A549 (cell line): ENCODE measurements at regions not wholly inside any gene's neighbourhood (a gene's known extent, or its start where the extent isn't known, plus 50 kb on each side); places are given as distances from the start of the nearest gene placed in this dataset.

ENCODE experiments used
- ATAC-seq, 2 experiments: fragments of 200-7000 bp in 1 of 2; fragments of >200 bp in 1 of 2; cut with Nextera tagmentation in 1 of 2; cut with Tn5 transposase in 1 of 2; 3 replicates each; pipeline versions ENCODE4 v1.8.0 to v1.9.1; 2018 to 2020; ENCODE audit warnings: mild to moderate bottlenecking in 1 of 2, moderate library complexity in 1 of 2
- CTCF ChIA-PET: fragments of 300-600 bp; sonication (Branson Sonifier 250); formaldehyde crosslinking; extraction: SDS; loops from one replicate; lab custom pipeline; 2021; ENCODE audit warnings: antibody characterized with exemption, inconsistent platforms; lab: Yijun Ruan, JAX
- POLR2A ChIA-PET: fragments of 350-600 bp; formaldehyde crosslinking; extraction: SDS; loops from one replicate; lab custom pipeline; 2021; ENCODE audit warnings: antibody characterized with exemption, inconsistent platforms; lab: Yijun Ruan, JAX
- DNase-seq, 2 experiments: peaks; one replicate each; pipeline versions ENCODE4 v3.0.0 to v3.0.0-alpha.2; 2011 to 2016; ENCODE audit warnings: low read depth in 1 of 2, low spot score in 1 of 2
- FAIRE-seq: peaks from 2 replicates; lab custom pipeline; 2011; peaks lifted over from hg19 to GRCh38; lab: Jason Lieb, UNC
- H3K27ac ChIP-seq, 2 experiments: fragments of >200 bp; sonication (Bioruptor Twin); formaldehyde crosslinking; 3 replicates each; pipeline ENCODE4 v1.5.1; 2016 to 2017
- H3K4me1 ChIP-seq: fragments of >200 bp; sonication (Bioruptor Twin); formaldehyde crosslinking; 3 replicates; pipeline ENCODE4 v1.6.1; 2016
- H3K4me2 ChIP-seq: fragments of >200 bp; sonication (Bioruptor Twin); formaldehyde crosslinking; 3 replicates; pipeline ENCODE4 v1.6.1; 2016
- H3K4me3 ChIP-seq: fragments of >200 bp; sonication (Bioruptor Twin); formaldehyde crosslinking; 3 replicates; pipeline ENCODE4 v1.5.1; 2016
- H3K9me3 ChIP-seq: fragments of >200 bp; sonication (Bioruptor Twin); formaldehyde crosslinking; 3 replicates; pipeline ENCODE4 v1.6.1; 2016
- ATOH8 ChIP-seq: fragments of 250-450 bp; sonication (Bioruptor Pico); IDR thresholded peaks from 2 replicates; pipeline ENCODE4 v1.5.0; 2020; ENCODE audit warnings: low read depth, mild to moderate bottlenecking, moderate library complexity
- BCL3 ChIP-seq: fragments of >200 bp; sonication (Bioruptor Twin); formaldehyde crosslinking; IDR thresholded peaks from 3 replicates; pipeline ENCODE4 v1.6.1; 2016
- CEBPB ChIP-seq, 2 experiments: fragments of >200 bp in 1 of 2; sonication (Bioruptor Twin) in 1 of 2; formaldehyde crosslinking in 1 of 2; IDR thresholded peaks; 2 replicates each; pipeline ENCODE4 v1.6.1; 2012 to 2016
- EHF ChIP-seq: fragments of 250-450 bp; sonication (Bioruptor Pico); IDR thresholded peaks from 2 replicates; pipeline ENCODE4 v1.5.0; 2020; ENCODE audit warnings: mild to moderate bottlenecking
- EHMT2 ChIP-seq: fragments of 200-600 bp; sonication (generic); IDR thresholded peaks from 2 replicates; pipeline ENCODE4 v1.6.1; 2016; ENCODE audit warnings: antibody characterized with exemption, low read depth, mild to moderate bottlenecking, moderate library complexity
- ELK1 ChIP-seq: fragments of 150-350 bp; IDR thresholded peaks from 2 replicates; pipeline ENCODE4 v1.6.1; 2014; ENCODE audit warnings: low read depth, mild to moderate bottlenecking, low read length
- EP300 ChIP-seq, 2 experiments: fragments of >200 bp; sonication (Bioruptor Twin); formaldehyde crosslinking; IDR thresholded peaks; 2 replicates in 1 of 2; 3 replicates in 1 of 2; pipeline ENCODE4 v1.6.1; 2016 to 2017
- ESRRA ChIP-seq: fragments of 150-350 bp; IDR thresholded peaks from 2 replicates; pipeline ENCODE4 v1.6.1; 2014; ENCODE audit warnings: mild to moderate bottlenecking, low read length, borderline replicate concordance
- FOSB ChIP-seq: fragments of 250-450 bp; sonication (Bioruptor Pico); IDR thresholded peaks from 2 replicates; pipeline ENCODE4 v1.5.0; 2020; ENCODE audit warnings: mild to moderate bottlenecking, moderate library complexity
- GATA3 ChIP-seq: IDR thresholded peaks from 2 replicates; pipeline ENCODE4 v1.6.1; 2012; ENCODE audit warnings: borderline replicate concordance
- HOXB5 ChIP-seq: fragments of 250-450 bp; sonication (Bioruptor Pico); IDR thresholded peaks from 2 replicates; pipeline ENCODE4 v1.5.0; 2020; ENCODE audit warnings: mild to moderate bottlenecking, moderate library complexity
- JUN ChIP-seq, 2 experiments: fragments of >200 bp; sonication (Bioruptor Twin); formaldehyde crosslinking; IDR thresholded peaks; 2 replicates in 1 of 2; 3 replicates in 1 of 2; pipeline ENCODE4 v1.6.1; 2016 to 2017
- JUNB ChIP-seq: fragments of >200 bp; sonication (Bioruptor Twin); formaldehyde crosslinking; IDR thresholded peaks from 2 replicates; pipeline ENCODE4 v1.6.1; 2016
- KDM1A ChIP-seq: fragments of 200-600 bp; sonication (generic); IDR thresholded peaks from 2 replicates; pipeline ENCODE4 v1.6.1; 2016; ENCODE audit warnings: low read depth, mild to moderate bottlenecking
- KDM5A ChIP-seq: fragments of 200-600 bp; sonication (generic); IDR thresholded peaks from 2 replicates; pipeline ENCODE4 v1.6.1; 2016; ENCODE audit warnings: antibody characterized with exemption, mild to moderate bottlenecking
- MAFK ChIP-seq: fragments of 450-650 bp; IDR thresholded peaks from 2 replicates; pipeline ENCODE4 v1.6.1; 2014; ENCODE audit not compliant: partially characterized antibody
- MYC ChIP-seq: IDR thresholded peaks from 2 replicates; pipeline ENCODE4 v1.6.1; 2012; ENCODE audit warnings: mild to moderate bottlenecking, inconsistent platforms, low read length, improper control_type of control experiment, borderline replicate concordance
- NFE2L2 ChIP-seq: fragments of 150-350 bp; conservative IDR thresholded peaks from 2 replicates; pipeline ENCODE4 v1.6.1; 2014; ENCODE audit warnings: low read length
- NPAS2 ChIP-seq: fragments of 250-450 bp; sonication (Bioruptor Pico); IDR thresholded peaks from 2 replicates; pipeline ENCODE4 v1.8.0; 2022; ENCODE audit warnings: mild to moderate bottlenecking, moderate library complexity, borderline replicate concordance
- PHF8 ChIP-seq: fragments of 200-600 bp; sonication (generic); IDR thresholded peaks from 2 replicates; pipeline ENCODE4 v1.6.1; 2016; ENCODE audit warnings: low read depth, mild to moderate bottlenecking, antibody characterized with exemption, moderate library complexity, borderline replicate concordance
- POLR2A ChIP-seq: IDR thresholded peaks from 2 replicates; pipeline ENCODE4 v1.6.1; 2012; ENCODE audit warnings: mild to moderate bottlenecking, low read length
- POLR2AphosphoS2 ChIP-seq: conservative IDR thresholded peaks from 2 replicates; pipeline ENCODE4 v1.6.1; 2012; ENCODE audit warnings: low read length, improper control_type of control experiment, inconsistent platforms
- RAD21 ChIP-seq, 2 experiments: fragments of >200 bp in 1 of 2; sonication (Bioruptor Twin) in 1 of 2; formaldehyde crosslinking in 1 of 2; IDR thresholded peaks in 1 of 2; conservative IDR thresholded peaks in 1 of 2; 2 replicates in 1 of 2; 3 replicates in 1 of 2; pipeline ENCODE4 v1.6.1; 2012 to 2018; ENCODE audit warnings: inconsistent platforms in 1 of 2
- RFX5 ChIP-seq: fragments of 450-650 bp; IDR thresholded peaks from 2 replicates; pipeline ENCODE4 v1.7.1; 2014; ENCODE audit warnings: antibody characterized with exemption, mild to moderate bottlenecking, moderate library complexity
- RNF2 ChIP-seq: fragments of 200-600 bp; sonication (generic); IDR thresholded peaks from 2 replicates; pipeline ENCODE4 v1.6.1; 2016; ENCODE audit warnings: low read depth, mild to moderate bottlenecking, antibody characterized with exemption, moderate library complexity, borderline replicate concordance
- TP53 ChIP-seq: fragments of 250-450 bp; sonication (Bioruptor Pico); IDR thresholded peaks from 2 replicates; pipeline ENCODE4 v1.5.0; 2021; ENCODE audit warnings: mild to moderate bottlenecking, moderate library complexity
- ZFP36 ChIP-seq: fragments of 450-650 bp; IDR thresholded peaks from 2 replicates; pipeline ENCODE4 v1.6.1; 2014; ENCODE audit warnings: borderline replicate concordance; ENCODE audit not compliant: partially characterized antibody
- WGBS: methylation state at CpG from one replicate; pipeline ENCODE4 v1.1.6; 2017; ENCODE audit errors: missing lambda C conversion rate; 5-methylcytosine and 5-hydroxymethylcytosine counted together
- TF ChIP-seq, protein P1 (sequence below): fragments of 450-650 bp; IDR thresholded peaks from 2 replicates; pipeline ENCODE4 v1.6.1; 2014; ENCODE audit warnings: antibody characterized with exemption
- TF ChIP-seq, protein P2 (sequence below): IDR thresholded peaks from 2 replicates; pipeline ENCODE4 v1.6.1; 2012
- TF ChIP-seq, protein P3 (sequence below): fragments of >200 bp; sonication (Bioruptor Twin); formaldehyde crosslinking; IDR thresholded peaks from 2 replicates; pipeline ENCODE4 v1.6.1; 2016

DNA sequence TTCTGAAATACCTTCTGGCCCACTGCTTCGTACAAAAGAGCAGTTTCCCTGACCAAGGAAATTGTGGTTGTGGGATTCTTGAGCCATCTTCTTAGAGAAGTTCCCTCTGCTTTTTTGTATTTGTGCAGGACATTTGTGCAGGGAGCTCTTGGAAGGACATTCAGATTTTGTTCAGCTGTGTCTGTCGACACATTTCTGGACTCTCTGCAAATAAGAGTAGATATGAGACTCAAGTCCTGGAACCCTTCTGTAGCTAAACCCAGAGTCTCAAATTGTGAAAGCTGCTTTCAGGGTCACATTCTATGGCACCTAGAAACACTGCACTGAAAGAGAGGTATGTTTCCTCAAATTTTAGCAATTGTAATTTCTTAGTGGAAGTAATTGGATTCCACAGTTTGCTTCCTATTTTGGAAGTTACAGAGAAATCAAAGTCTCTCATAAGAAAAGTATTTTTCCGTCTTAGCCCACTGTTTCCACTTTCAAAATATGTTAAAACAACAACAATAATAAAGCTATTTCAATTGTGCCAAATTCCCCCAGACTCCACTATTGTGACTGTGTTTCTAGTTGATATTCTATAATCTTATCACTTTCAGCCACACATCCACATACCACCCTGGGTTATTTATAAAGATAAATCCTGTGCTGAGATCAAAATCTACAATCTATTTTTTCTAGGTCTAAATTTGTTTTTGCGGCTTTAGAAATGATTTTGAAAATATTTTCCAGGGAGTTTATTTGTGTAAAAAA lies 224.0 kb downstream of the COG6 start:
- FAIRE-seq (no peak), DNase-seq (no peak), ATAC-seq (no peak)
- ChIA-PET POLR2A (no interaction called here), CTCF (no interaction called here)
- Histone ChIP-seq H3K9me3 (no peaks in the 10 kb centered on the region), H3K4me2 (no peak overlapping the region), H3K4me1 (0 out of 3 replicates have a peak, but pooled peaks cover 6% of the 10 kb centered on the region), H3K27ac (no peak overlapping the region), H3K4me3 (no peak overlapping the region)
- TF ChIP-seq PHF8, result no peak
- TF ChIP-seq, protein P1, sequence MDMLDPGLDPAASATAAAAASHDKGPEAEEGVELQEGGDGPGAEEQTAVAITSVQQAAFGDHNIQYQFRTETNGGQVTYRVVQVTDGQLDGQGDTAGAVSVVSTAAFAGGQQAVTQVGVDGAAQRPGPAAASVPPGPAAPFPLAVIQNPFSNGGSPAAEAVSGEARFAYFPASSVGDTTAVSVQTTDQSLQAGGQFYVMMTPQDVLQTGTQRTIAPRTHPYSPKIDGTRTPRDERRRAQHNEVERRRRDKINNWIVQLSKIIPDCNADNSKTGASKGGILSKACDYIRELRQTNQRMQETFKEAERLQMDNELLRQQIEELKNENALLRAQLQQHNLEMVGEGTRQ, result no peak
- no peak for TF ChIP-seq FOSB (CRISPR knock-in tag)
- no peak for TF ChIP-seq POLR2A
- no peak for TF ChIP-seq POLR2AphosphoS2
- no peak for TF ChIP-seq HOXB5
- no peak for TF ChIP-seq JUNB
- TF ChIP-seq RFX5, result no peak
- TF ChIP-seq EHMT2, result no peak
- TF ChIP-seq KDM5A, result no peak
- TF ChIP-seq BCL3, result no peak
- TF ChIP-seq NPAS2 (CRISPR knock-in tag), result no peak
- no peak for TF ChIP-seq ESRRA
- TF ChIP-seq KDM1A, result no peak
- no peak for TF ChIP-seq ATOH8 (CRISPR knock-in tag)
- TF ChIP-seq RAD21 (conservative IDR thresholded peaks at IDR 0.05 in 1 of 2, IDR thresholded peaks at IDR 0.05 in 1 of 2), result no peak
- TF ChIP-seq JUN (IDR thresholded peaks at IDR 0.05), result no peak
- TF ChIP-seq, protein P2, sequence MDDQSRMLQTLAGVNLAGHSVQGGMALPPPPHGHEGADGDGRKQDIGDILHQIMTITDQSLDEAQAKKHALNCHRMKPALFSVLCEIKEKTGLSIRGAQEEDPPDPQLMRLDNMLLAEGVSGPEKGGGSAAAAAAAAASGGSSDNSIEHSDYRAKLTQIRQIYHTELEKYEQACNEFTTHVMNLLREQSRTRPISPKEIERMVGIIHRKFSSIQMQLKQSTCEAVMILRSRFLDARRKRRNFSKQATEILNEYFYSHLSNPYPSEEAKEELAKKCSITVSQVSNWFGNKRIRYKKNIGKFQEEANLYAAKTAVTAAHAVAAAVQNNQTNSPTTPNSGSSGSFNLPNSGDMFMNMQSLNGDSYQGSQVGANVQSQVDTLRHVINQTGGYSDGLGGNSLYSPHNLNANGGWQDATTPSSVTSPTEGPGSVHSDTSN, result no peak
- no peak for TF ChIP-seq RNF2
- no peak for TF ChIP-seq EP300 (IDR thresholded peaks at IDR 0.05)
- 75% methylated on average over 4 of the region's 4 CpGs for WGBS

DNA sequence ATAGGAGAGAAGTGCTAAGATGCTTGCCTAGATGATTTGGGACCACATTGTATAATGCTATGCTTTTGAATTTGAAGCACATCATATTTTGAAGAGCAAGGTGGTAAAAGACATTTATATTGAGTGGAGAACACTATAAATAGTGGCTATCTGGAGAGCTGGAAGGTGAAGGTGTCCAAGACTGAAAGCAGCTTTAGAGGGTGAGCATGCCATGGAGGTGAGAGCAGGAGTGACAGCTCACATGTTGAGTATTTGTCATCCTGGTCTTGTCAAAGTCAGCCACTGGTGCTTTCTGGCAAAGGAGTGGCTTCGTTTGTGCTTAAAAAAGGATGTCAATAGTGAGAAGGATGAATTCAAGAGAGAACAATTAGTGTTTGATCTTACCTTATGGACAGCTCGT lies 225.9 kb downstream of the COG6 start:
- CTCF ChIA-PET, result no interaction called here
- FAIRE-seq (no peak), ATAC-seq (no peak), DNase-seq (no peak)
- Histone ChIP-seq H3K27ac (no peak overlapping the region), H3K9me3 (no peaks in the 10 kb centered on the region; the same call in 2 of the 3 replicates), H3K4me1 (no peaks in the 10 kb centered on the region), H3K4me3 (no peak overlapping the region), H3K4me2 (no peak overlapping the region)
- 17% methylated on average over 2 of the region's 2 CpGs for WGBS
- POLR2A ChIA-PET, result no interaction called here
- no peak for TF ChIP-seq BCL3
- no peak for TF ChIP-seq NFE2L2
- TF ChIP-seq, protein P2, result no peak
- no peak for TF ChIP-seq ELK1
- no peak for TF ChIP-seq GATA3
- no peak for TF ChIP-seq TP53
- no peak for TF ChIP-seq KDM5A
- TF ChIP-seq, protein P3, sequence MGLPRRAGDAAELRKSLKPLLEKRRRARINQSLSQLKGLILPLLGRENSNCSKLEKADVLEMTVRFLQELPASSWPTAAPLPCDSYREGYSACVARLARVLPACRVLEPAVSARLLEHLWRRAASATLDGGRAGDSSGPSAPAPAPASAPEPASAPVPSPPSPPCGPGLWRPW, result no peak
- no peak for TF ChIP-seq HOXB5
- no peak for TF ChIP-seq ZFP36
- no peak for TF ChIP-seq CEBPB (IDR thresholded peaks at IDR 0.05)
- no peak for TF ChIP-seq MYC
- TF ChIP-seq EP300 (IDR thresholded peaks at IDR 0.05), result no peak
- no peak for TF ChIP-seq MAFK
- no peak for TF ChIP-seq RAD21 (conservative IDR thresholded peaks at IDR 0.05 in 1 of 2, IDR thresholded peaks at IDR 0.05 in 1 of 2)
- TF ChIP-seq NPAS2 (CRISPR knock-in tag), result no peak
- TF ChIP-seq EHF (CRISPR knock-in tag), result no peak
